ENCODE measurements at regions not wholly inside any gene's neighbourhood (a gene's known extent, or its start where the extent isn't known, plus 50 kb on each side); places are given as distances from the start of the nearest gene placed in this dataset.

DNA sequence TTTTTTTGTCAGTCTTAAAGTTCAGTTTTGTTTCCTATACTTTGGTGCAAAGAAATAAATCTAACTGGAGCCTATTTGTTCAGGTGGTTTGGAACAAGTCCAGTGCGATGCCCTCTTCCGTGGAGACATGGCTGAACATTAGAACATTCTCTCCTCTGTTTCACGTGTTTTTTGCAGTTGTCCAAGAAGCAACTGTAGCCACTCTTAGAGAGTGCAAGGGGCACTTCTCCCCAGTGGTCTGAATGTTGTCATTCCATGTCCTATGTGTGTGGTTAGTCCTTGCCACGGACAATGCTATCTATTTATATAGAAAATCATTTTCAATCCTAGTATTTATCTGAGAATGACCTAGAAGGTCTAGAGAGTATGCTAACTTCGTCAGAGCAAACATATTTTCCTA, 1232.5 kb upstream of the SEL1L start:
- H3K4me3 ChIP-seq (IDR thresholded peaks at IDR 0.05; ENCODE audit: insufficient read depth, low read depth, low read length), result no peak overlapping the region
- no peak overlapping the region for H3K9ac ChIP-seq
- TF ChIP-seq, protein P1, sequence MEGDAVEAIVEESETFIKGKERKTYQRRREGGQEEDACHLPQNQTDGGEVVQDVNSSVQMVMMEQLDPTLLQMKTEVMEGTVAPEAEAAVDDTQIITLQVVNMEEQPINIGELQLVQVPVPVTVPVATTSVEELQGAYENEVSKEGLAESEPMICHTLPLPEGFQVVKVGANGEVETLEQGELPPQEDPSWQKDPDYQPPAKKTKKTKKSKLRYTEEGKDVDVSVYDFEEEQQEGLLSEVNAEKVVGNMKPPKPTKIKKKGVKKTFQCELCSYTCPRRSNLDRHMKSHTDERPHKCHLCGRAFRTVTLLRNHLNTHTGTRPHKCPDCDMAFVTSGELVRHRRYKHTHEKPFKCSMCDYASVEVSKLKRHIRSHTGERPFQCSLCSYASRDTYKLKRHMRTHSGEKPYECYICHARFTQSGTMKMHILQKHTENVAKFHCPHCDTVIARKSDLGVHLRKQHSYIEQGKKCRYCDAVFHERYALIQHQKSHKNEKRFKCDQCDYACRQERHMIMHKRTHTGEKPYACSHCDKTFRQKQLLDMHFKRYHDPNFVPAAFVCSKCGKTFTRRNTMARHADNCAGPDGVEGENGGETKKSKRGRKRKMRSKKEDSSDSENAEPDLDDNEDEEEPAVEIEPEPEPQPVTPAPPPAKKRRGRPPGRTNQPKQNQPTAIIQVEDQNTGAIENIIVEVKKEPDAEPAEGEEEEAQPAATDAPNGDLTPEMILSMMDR (conservative IDR thresholded peaks at IDR 0.05; ENCODE audit: low read depth, low read length), result no peak
- no peaks in the 10 kb centered on the region for H3K79me2 ChIP-seq (ENCODE audit: insufficient read depth, low read depth)
- H3K27ac ChIP-seq, result no peak overlapping the region
- H4K20me1 ChIP-seq (ENCODE audit: insufficient read depth), result no peaks in the 10 kb centered on the region
- no peak overlapping the region for H2AFZ ChIP-seq (ENCODE audit: low read depth)
- no peaks in the 10 kb centered on the region for H3K4me1 ChIP-seq (ENCODE audit: low read depth, poor library complexity, severe bottlenecking)
- H3K36me3 ChIP-seq (ENCODE audit: insufficient read depth), result no peaks in the 10 kb centered on the region
- H3K4me2 ChIP-seq, result no peak overlapping the region
- no peaks in the 10 kb centered on the region for H3K27me3 ChIP-seq (ENCODE audit: insufficient read depth, low read depth)

DNA sequence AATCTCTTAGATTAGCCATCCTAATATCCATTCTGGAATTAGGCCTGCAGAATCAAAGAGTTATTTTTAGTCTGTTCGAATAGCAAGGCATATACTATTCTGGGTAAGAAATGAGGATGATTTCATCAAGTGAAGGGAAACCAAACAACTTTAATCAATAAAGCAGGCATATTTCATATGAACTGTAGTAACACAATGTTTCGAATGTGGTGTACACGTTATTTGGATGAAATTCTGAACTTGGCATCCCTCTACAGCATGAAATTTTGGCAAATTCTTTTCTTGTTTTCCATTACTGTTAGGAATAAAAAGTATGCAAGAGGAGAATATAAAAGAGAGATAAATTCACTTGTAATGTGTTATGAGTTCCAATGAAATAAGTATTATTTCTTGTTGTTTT, 1233.3 kb upstream of the SEL1L start:
- Histone ChIP-seq H2AFZ (ENCODE audit: low read depth) (no peak overlapping the region), H3K36me3 (ENCODE audit: insufficient read depth) (no peaks in the 10 kb centered on the region), H3K9ac (no peak overlapping the region), H3K27ac (no peak overlapping the region), H3K4me1 (ENCODE audit: low read depth, poor library complexity, severe bottlenecking) (no peaks in the 10 kb centered on the region), H3K4me2 (no peak overlapping the region), H4K20me1 (ENCODE audit: insufficient read depth) (no peaks in the 10 kb centered on the region), H3K4me3 (IDR thresholded peaks at IDR 0.05; ENCODE audit: insufficient read depth, low read depth, low read length) (no peak overlapping the region), H3K27me3 (ENCODE audit: insufficient read depth, low read depth) (no peaks in the 10 kb centered on the region), H3K79me2 (ENCODE audit: insufficient read depth, low read depth) (no peaks in the 10 kb centered on the region)
- TF ChIP-seq, protein P1 (conservative IDR thresholded peaks at IDR 0.05; ENCODE audit: low read depth, low read length), result no peak

DNA sequence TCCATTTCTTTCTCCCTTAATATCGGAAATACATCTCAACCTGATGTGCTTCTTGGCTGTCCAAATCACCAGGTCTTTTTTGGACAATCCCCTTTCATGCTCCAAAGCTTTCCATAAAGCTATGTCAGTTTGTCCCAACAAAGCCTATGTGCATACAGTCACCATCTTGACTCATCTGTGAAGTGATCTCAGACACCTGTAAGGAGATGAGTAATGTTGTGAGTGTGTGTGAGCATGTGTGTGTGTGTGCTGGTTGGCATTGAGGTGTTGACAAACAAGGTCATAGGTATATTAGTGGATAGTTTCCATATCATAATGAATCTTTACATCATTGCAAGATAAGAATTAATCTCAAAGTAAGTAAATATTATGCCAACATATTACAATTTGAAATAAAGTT, 1243.3 kb upstream of the SEL1L start:
- H3K9ac ChIP-seq, result no peak overlapping the region
- H3K4me1 ChIP-seq (ENCODE audit: low read depth, poor library complexity, severe bottlenecking), result no peaks in the 10 kb centered on the region
- H3K36me3 ChIP-seq (ENCODE audit: insufficient read depth), result no peaks in the 10 kb centered on the region
- TF ChIP-seq, protein P1 (conservative IDR thresholded peaks at IDR 0.05; ENCODE audit: low read depth, low read length), result no peak
- H3K4me3 ChIP-seq (IDR thresholded peaks at IDR 0.05; ENCODE audit: insufficient read depth, low read depth, low read length), result no peak overlapping the region
- H3K79me2 ChIP-seq (ENCODE audit: insufficient read depth, low read depth), result no peaks in the 10 kb centered on the region
- no peaks in the 10 kb centered on the region for H4K20me1 ChIP-seq (ENCODE audit: insufficient read depth)
- H2AFZ ChIP-seq (ENCODE audit: low read depth), result no peak overlapping the region
- no peak overlapping the region for H3K4me2 ChIP-seq
- no peaks in the 10 kb centered on the region for H3K27me3 ChIP-seq (ENCODE audit: insufficient read depth, low read depth)
- no peak overlapping the region for H3K27ac ChIP-seq

DNA sequence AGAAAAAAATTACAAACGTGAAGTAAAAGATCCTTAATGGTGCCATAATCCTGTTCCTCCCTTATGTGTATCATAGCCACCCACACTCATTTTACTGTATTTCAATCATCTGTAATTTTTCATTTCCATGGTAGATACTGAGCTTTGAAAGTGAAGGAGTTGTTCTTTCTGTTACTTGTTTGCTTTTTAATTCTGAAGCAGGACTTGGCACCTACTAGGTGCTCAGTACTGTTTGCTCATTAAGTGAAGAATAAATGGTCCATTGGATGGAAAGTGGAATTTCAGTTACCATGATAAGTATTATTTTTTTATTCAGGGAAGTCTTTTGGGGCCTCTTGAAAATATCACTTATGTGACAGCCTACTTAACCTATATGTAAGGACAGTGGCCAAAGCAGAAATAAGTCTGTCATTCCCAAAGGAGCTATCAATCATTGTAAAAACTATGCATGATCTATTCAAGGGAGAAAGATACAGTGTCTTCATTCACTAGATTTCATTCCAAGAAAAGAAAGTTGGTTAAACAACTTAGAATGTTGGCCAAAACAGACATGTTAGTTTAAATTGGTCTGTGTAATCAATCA, 1244.4 kb upstream of the SEL1L start:
- Histone ChIP-seq H3K27me3 (ENCODE audit: insufficient read depth, low read depth) (no peaks in the 10 kb centered on the region), H3K36me3 (ENCODE audit: insufficient read depth) (no peaks in the 10 kb centered on the region), H3K4me1 (ENCODE audit: low read depth, poor library complexity, severe bottlenecking) (no peaks in the 10 kb centered on the region), H3K79me2 (ENCODE audit: insufficient read depth, low read depth) (no peaks in the 10 kb centered on the region), H2AFZ (ENCODE audit: low read depth) (no peak overlapping the region), H4K20me1 (ENCODE audit: insufficient read depth) (no peaks in the 10 kb centered on the region), H3K4me3 (IDR thresholded peaks at IDR 0.05; ENCODE audit: insufficient read depth, low read depth, low read length) (no peak overlapping the region), H3K4me2 (no peak overlapping the region), H3K27ac (no peak overlapping the region), H3K9ac (no peak overlapping the region)
- TF ChIP-seq, protein P1 (conservative IDR thresholded peaks at IDR 0.05; ENCODE audit: low read depth, low read length), result no peak
